Nephron progenitor cell (in vitro differentiated cells): ENCODE measurements at regions not wholly inside any gene's neighbourhood (a gene's known extent, or its start where the extent isn't known, plus 50 kb on each side); places are given as distances from the start of the nearest gene placed in this dataset.

Source experiments
- DNase-seq: peaks from one replicate; pipeline ENCODE4 v3.0.0; 2021
- H3K27ac Mint-ChIP-seq: 2 replicates; pipeline ENCODE4 v1.8.0; 2021; ENCODE audit warnings: mild to moderate bottlenecking, moderate library complexity, mixed read lengths
- H3K27me3 Mint-ChIP-seq: 2 replicates; pipeline ENCODE4 v1.8.0; 2021; ENCODE audit warnings: mild to moderate bottlenecking, low read depth, mixed read lengths; ENCODE audit not compliant: poor library complexity
- H3K36me3 Mint-ChIP-seq: 2 replicates; pipeline ENCODE4 v1.8.0; 2021; ENCODE audit warnings: low read depth, mixed read lengths
- H3K4me1 Mint-ChIP-seq: 2 replicates; pipeline ENCODE4 v1.8.0; 2021; ENCODE audit warnings: mixed read lengths
- H3K4me3 Mint-ChIP-seq: 2 replicates; pipeline ENCODE4 v1.8.0; 2021; ENCODE audit warnings: mild to moderate bottlenecking, moderate library complexity, mixed read lengths
- H3K9me3 Mint-ChIP-seq: 2 replicates; pipeline ENCODE4 v1.8.0; 2021; ENCODE audit warnings: mild to moderate bottlenecking, moderate library complexity, mixed read lengths
- CTCF ChIP-seq: fragments of 200-600 bp; sonication (generic); IDR thresholded peaks from 2 replicates; pipeline ENCODE4 v1.5.0; 2021; ENCODE audit warnings: antibody characterized with exemption

GRCh38 chr2:207276248-207276647 lies 110.5 kb upstream of the KLF7 start:
- Mint-ChIP-seq H3K9me3 (no peaks in the 10 kb centered on the region), H3K27me3 (no peaks in the 10 kb centered on the region), H3K4me3 (no peak overlapping the region), H3K27ac (no peak overlapping the region), H3K4me1 (no peaks in the 10 kb centered on the region), H3K36me3 (no peaks in the 10 kb centered on the region)
- TF ChIP-seq CTCF = no peak
- DNase-seq = no peak

GRCh38 chr2:207276858-207277257 lies 111.1 kb upstream of the KLF7 start:
- DNase-seq = no peak
- TF ChIP-seq CTCF = no peak
- Mint-ChIP-seq H3K36me3 (no peaks in the 10 kb centered on the region), H3K27me3 (no peaks in the 10 kb centered on the region), H3K4me3 (no peak overlapping the region), H3K4me1 (no peaks in the 10 kb centered on the region), H3K27ac (no peak overlapping the region), H3K9me3 (no peaks in the 10 kb centered on the region)

GRCh38 chr2:207279520-207279919 lies 113.8 kb upstream of the KLF7 start:
- DNase-seq = no peak
- Mint-ChIP-seq H3K4me1 (peaks cover under 1% of the 10 kb centered on the region), H3K27me3 (no peaks in the 10 kb centered on the region), H3K36me3 (no peaks in the 10 kb centered on the region), H3K27ac (no peak overlapping the region), H3K4me3 (no peak overlapping the region), H3K9me3 (no peaks in the 10 kb centered on the region)
- TF ChIP-seq CTCF = no peak

GRCh38 chr2:207281436-207281835 lies 115.7 kb upstream of the KLF7 start:
- no peaks in the 10 kb centered on the region for H3K36me3 Mint-ChIP-seq
- H3K9me3 Mint-ChIP-seq = no peaks in the 10 kb centered on the region
- DNase-seq = no peak
- no peak for TF ChIP-seq CTCF
- H3K27ac Mint-ChIP-seq = no peak overlapping the region
- no peak overlapping the region for H3K4me3 Mint-ChIP-seq
- H3K27me3 Mint-ChIP-seq = no peaks in the 10 kb centered on the region
- H3K4me1 Mint-ChIP-seq = peaks cover 7% of the 10 kb centered on the region

- DNase-seq = no peak
- no peaks in the 10 kb centered on the region for H3K9me3 Mint-ChIP-seq
- TF ChIP-seq CTCF = no peak
Measured at GRCh38 chr2:207282916-207283315, 117.2 kb upstream of the KLF7 start.

GRCh38 chr2:207283356-207283755 lies 117.6 kb upstream of the KLF7 start:
- H3K27me3 Mint-ChIP-seq = no peaks in the 10 kb centered on the region
- H3K4me3 Mint-ChIP-seq = no peak overlapping the region
- peaks cover 7% of the 10 kb centered on the region for H3K4me1 Mint-ChIP-seq
- no peak for DNase-seq
- H3K36me3 Mint-ChIP-seq = no peaks in the 10 kb centered on the region
- TF ChIP-seq CTCF = no peak
- H3K9me3 Mint-ChIP-seq = no peaks in the 10 kb centered on the region
- no peak overlapping the region for H3K27ac Mint-ChIP-seq

More at GRCh38 chr2:207282916-207283315, 117.2 kb upstream of the KLF7 start:
- no peak overlapping the region for H3K4me3 Mint-ChIP-seq
- H3K4me1 Mint-ChIP-seq = peaks cover 7% of the 10 kb centered on the region
- no peaks in the 10 kb centered on the region for H3K36me3 Mint-ChIP-seq
- no peaks in the 10 kb centered on the region for H3K27me3 Mint-ChIP-seq
- H3K27ac Mint-ChIP-seq = no peak overlapping the region
